NT2/D1 (cell line): ENCODE measurements at regions not wholly inside any gene's neighbourhood (a gene's known extent, or its start where the extent isn't known, plus 50 kb on each side); places are given as distances from the start of the nearest gene placed in this dataset.

Source experiments
- SUZ12 ChIP-seq: IDR thresholded peaks from 2 replicates; pipeline ENCODE4 v1.6.1; 2011; ENCODE audit not compliant: insufficient read length, insufficient read depth; ENCODE audit errors: extremely low read depth
- YY1 ChIP-seq: IDR thresholded peaks from 2 replicates; pipeline ENCODE4 v1.6.1; 2011; ENCODE audit not compliant: insufficient read length, insufficient read depth
- ZNF274 ChIP-seq: IDR thresholded peaks from 2 replicates; pipeline ENCODE4 v1.6.1; 2011; ENCODE audit warnings: mild to moderate bottlenecking, low read depth, low read length

DNA sequence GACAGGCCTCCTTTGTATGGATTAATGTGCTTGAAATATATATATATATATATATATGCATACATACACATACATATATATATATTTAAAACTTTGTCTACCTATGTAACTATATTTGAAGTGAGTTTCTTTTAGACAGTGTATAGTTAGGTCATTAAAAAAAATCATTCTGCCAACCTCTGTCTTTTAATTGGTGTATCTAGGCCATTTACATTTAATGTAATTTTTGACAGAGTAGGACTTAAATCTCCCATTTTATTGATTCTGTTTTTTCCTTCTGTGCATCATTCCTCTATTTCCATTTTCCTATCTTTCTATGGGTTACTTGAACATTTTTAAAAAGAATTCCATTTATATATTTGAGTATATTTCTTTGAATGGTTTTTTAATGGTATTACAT lies 125.2 kb downstream of the IRF8 start:
- no peak for TF ChIP-seq YY1
- TF ChIP-seq ZNF274 = no peak
- TF ChIP-seq SUZ12 = no peak
